Smooth muscle cell (in vitro differentiated cells): ENCODE measurements at regions not wholly inside any gene's neighbourhood (a gene's known extent, or its start where the extent isn't known, plus 50 kb on each side); places are given as distances from the start of the nearest gene placed in this dataset.
A peak's percentile ranks its signal among the peaks of the same experiment; 100 is the strongest.

Source experiments
- DNase-seq: peaks from one replicate; lab custom pipeline; 2025; ENCODE audit not compliant: unreplicated experiment; lab: John Stamatoyannopoulos, UW
- H2AFZ ChIP-seq: fragments of 200-600 bp; sonication (generic); 2 replicates; pipeline ENCODE4 v1.6.0; 2016; ENCODE audit warnings: antibody characterized with exemption, low read depth, mild to moderate bottlenecking
- H3F3A ChIP-seq: fragments of 200-600 bp; sonication (generic); 2 replicates; pipeline ENCODE4 v1.6.0; 2017; ENCODE audit warnings: antibody characterized with exemption, low read depth
- H3K27ac ChIP-seq: fragments of 200-600 bp; sonication (generic); 2 replicates; pipeline ENCODE4 v1.5.1; 2016; ENCODE audit warnings: low read depth, mild to moderate bottlenecking
- H3K27me3 ChIP-seq: fragments of 200-600 bp; sonication (generic); 2 replicates; pipeline ENCODE4 v1.6.1; 2016; ENCODE audit warnings: low read depth, mild to moderate bottlenecking
- H3K36me3 ChIP-seq: fragments of 200-600 bp; sonication (generic); 2 replicates; pipeline ENCODE4 v1.5.1; 2016; ENCODE audit warnings: low read depth
- H3K4me1 ChIP-seq: fragments of 200-600 bp; sonication (generic); 2 replicates; pipeline ENCODE4 v1.5.1; 2016; ENCODE audit warnings: low read depth
- H3K4me2 ChIP-seq: fragments of 200-600 bp; sonication (generic); 2 replicates; pipeline ENCODE4 v1.6.0; 2016; ENCODE audit warnings: mild to moderate bottlenecking
- H3K4me3 ChIP-seq: fragments of 200-600 bp; sonication (generic); 2 replicates; pipeline ENCODE4 v1.5.1; 2016; ENCODE audit warnings: mild to moderate bottlenecking
- H3K79me2 ChIP-seq: fragments of 200-600 bp; sonication (generic); 2 replicates; pipeline ENCODE4 v1.6.0; 2016; ENCODE audit warnings: low read depth, mild to moderate bottlenecking
- H3K9ac ChIP-seq: fragments of 200-600 bp; sonication (generic); 2 replicates; pipeline ENCODE4 v1.6.0; 2016; ENCODE audit warnings: low read depth
- H3K9me3 ChIP-seq: fragments of 200-600 bp; sonication (generic); replicated peaks from 2 replicates; pipeline ENCODE4 v1.5.1; 2016; ENCODE audit warnings: low read depth
- H4K20me1 ChIP-seq: fragments of 200-600 bp; sonication (generic); 2 replicates; pipeline ENCODE4 v1.6.0; 2016; ENCODE audit warnings: low read depth
- CTCF ChIP-seq: fragments of 200-600 bp; sonication (generic); IDR thresholded peaks from 2 replicates; pipeline ENCODE4 v1.5.1; 2017; ENCODE audit warnings: borderline replicate concordance, mild to moderate bottlenecking, antibody characterized with exemption; ENCODE audit not compliant: insufficient read depth, poor library complexity, severe bottlenecking
- WGBS: methylation state at CpG from one replicate; pipeline ENCODE4 v1.1.7; 2016; ENCODE audit warnings: low lambda C conversion rate; 5-methylcytosine and 5-hydroxymethylcytosine counted together

GRCh38 chr6:18335948-18336347, 51.2 kb upstream of the RNF144B start:
- 74% methylated on average over 1 of the region's 1 CpG for WGBS
- Histone ChIP-seq H3K79me2 (no peaks in the 10 kb centered on the region), H3K4me1 (no peaks in the 10 kb centered on the region)

GRCh38 chr6:18334251-18334650, 52.9 kb upstream of the RNF144B start:
- H3F3A ChIP-seq, result no peaks in the 10 kb centered on the region
- no peak overlapping the region for H3K4me2 ChIP-seq
- H4K20me1 ChIP-seq, result no peaks in the 10 kb centered on the region
- TF ChIP-seq CTCF, result no peak
- H3K79me2 ChIP-seq, result no peaks in the 10 kb centered on the region
- no peak for DNase-seq
- H3K27ac ChIP-seq, result no peak overlapping the region
- H3K4me3 ChIP-seq, result no peak overlapping the region
- H3K9ac ChIP-seq, result no peak overlapping the region
- no peaks in the 10 kb centered on the region for H3K9me3 ChIP-seq
- H3K36me3 ChIP-seq, result no peaks in the 10 kb centered on the region
- 82% methylated on average over 2 of the region's 2 CpGs for WGBS
- no peaks in the 10 kb centered on the region for H3K4me1 ChIP-seq
- H2AFZ ChIP-seq, result no peak overlapping the region
- no peaks in the 10 kb centered on the region for H3K27me3 ChIP-seq

More at GRCh38 chr6:18335948-18336347, 51.2 kb upstream of the RNF144B start:
- Histone ChIP-seq H3F3A (no peaks in the 10 kb centered on the region), H3K4me3 (no peak overlapping the region), H4K20me1 (no peaks in the 10 kb centered on the region), H3K9me3 (no peaks in the 10 kb centered on the region), H3K27ac (no peak overlapping the region), H3K4me2 (no peak overlapping the region), H3K36me3 (no peaks in the 10 kb centered on the region), H2AFZ (no peak overlapping the region), H3K27me3 (no peaks in the 10 kb centered on the region), H3K9ac (no peak overlapping the region)
- no peak for DNase-seq
- no peak for TF ChIP-seq CTCF

GRCh38 chr6:18330548-18331081, 56.5 kb upstream of the RNF144B start:
- Histone ChIP-seq H3F3A (no peaks in the 10 kb centered on the region), H3K79me2 (no peaks in the 10 kb centered on the region), H3K4me2 (no peak overlapping the region), H3K36me3 (no peaks in the 10 kb centered on the region), H3K9ac (no peak overlapping the region), H3K27me3 (no peaks in the 10 kb centered on the region), H4K20me1 (no peaks in the 10 kb centered on the region), H2AFZ (peak overlapping the region; percentile 37), H3K4me1 (no peaks in the 10 kb centered on the region), H3K4me3 (no peak overlapping the region), H3K27ac (no peak overlapping the region), H3K9me3 (no peaks in the 10 kb centered on the region)
- TF ChIP-seq CTCF, result no peak
- no peak for DNase-seq
- 84% methylated on average over 6 of the region's 6 CpGs for WGBS

GRCh38 chr6:18329776-18330175, 57.4 kb upstream of the RNF144B start:
- Histone ChIP-seq H3K79me2 (no peaks in the 10 kb centered on the region), H3K9me3 (no peaks in the 10 kb centered on the region), H3K4me3 (no peak overlapping the region), H3F3A (no peaks in the 10 kb centered on the region), H3K36me3 (no peaks in the 10 kb centered on the region), H4K20me1 (no peaks in the 10 kb centered on the region), H3K27ac (no peak overlapping the region), H3K27me3 (no peaks in the 10 kb centered on the region), H3K4me1 (no peaks in the 10 kb centered on the region), H2AFZ (no peak overlapping the region), H3K9ac (no peak overlapping the region), H3K4me2 (no peak overlapping the region)
- no peak for TF ChIP-seq CTCF
- 76% methylated on average over 3 of the region's 3 CpGs for WGBS
- no peak for DNase-seq
